Ovary (tissue), 3 donors: ENCODE measurements at regions not wholly inside any gene's neighbourhood (a gene's known extent, or its start where the extent isn't known, plus 50 kb on each side); places are given as distances from the start of the nearest gene placed in this dataset.

Experiments used
- POLR2A ChIP-seq: fragments of 450-650 bp; IDR thresholded peaks from one replicate; pipeline ENCODE4 v1.6.1; 2017; ENCODE audit warnings: antibody characterized with exemption, mild to moderate bottlenecking, moderate library complexity
- TF ChIP-seq, protein P1 (sequence below), 3 donors: fragments of 450-650 bp in 2 of 3; fragments of 200-600 bp in 1 of 3; IDR thresholded peaks; one replicate each; pipeline versions ENCODE4 v1.5.1 to v1.8.0; 2016 to 2022; ENCODE audit warnings: antibody characterized with exemption in 3 of 3, mild to moderate bottlenecking in 1 of 3
- donor health status: DM: no; HTN: no; CAD: no.

GRCh38 chr13:68697551-68697950 is 1410.1 kb upstream of the ATXN8OS start:
- no peak for TF ChIP-seq POLR2A
- TF ChIP-seq, protein P1, sequence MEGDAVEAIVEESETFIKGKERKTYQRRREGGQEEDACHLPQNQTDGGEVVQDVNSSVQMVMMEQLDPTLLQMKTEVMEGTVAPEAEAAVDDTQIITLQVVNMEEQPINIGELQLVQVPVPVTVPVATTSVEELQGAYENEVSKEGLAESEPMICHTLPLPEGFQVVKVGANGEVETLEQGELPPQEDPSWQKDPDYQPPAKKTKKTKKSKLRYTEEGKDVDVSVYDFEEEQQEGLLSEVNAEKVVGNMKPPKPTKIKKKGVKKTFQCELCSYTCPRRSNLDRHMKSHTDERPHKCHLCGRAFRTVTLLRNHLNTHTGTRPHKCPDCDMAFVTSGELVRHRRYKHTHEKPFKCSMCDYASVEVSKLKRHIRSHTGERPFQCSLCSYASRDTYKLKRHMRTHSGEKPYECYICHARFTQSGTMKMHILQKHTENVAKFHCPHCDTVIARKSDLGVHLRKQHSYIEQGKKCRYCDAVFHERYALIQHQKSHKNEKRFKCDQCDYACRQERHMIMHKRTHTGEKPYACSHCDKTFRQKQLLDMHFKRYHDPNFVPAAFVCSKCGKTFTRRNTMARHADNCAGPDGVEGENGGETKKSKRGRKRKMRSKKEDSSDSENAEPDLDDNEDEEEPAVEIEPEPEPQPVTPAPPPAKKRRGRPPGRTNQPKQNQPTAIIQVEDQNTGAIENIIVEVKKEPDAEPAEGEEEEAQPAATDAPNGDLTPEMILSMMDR (IDR thresholded peaks at IDR 0.05): no peak
